ENCODE measurements at regions not wholly inside any gene's neighbourhood (a gene's known extent, or its start where the extent isn't known, plus 50 kb on each side); places are given as distances from the start of the nearest gene placed in this dataset.
A peak's percentile ranks its signal among the peaks of the same experiment; 100 is the strongest.
"Not testable (repeated sequence)": the region's sequence is repeated elsewhere in the genome, so short reads cannot be mapped to it uniquely, and the experiment has no call there.

- no peak for DNase-seq (ENCODE audit: low spot score)
Measured at GRCh38 chr18:34280000-34280399, 55.3 kb upstream of the NOL4 start.

- no peak for DNase-seq (ENCODE audit: low spot score)
Measured at GRCh38 chr18:34280653-34281052, 55.9 kb upstream of the NOL4 start.

- no peak for DNase-seq (ENCODE audit: low spot score)
Measured at GRCh38 chr18:34281290-34281689, 56.6 kb upstream of the NOL4 start.

- no peak for DNase-seq (ENCODE audit: low spot score)
Measured at GRCh38 chr18:34281722-34282121, 57.0 kb upstream of the NOL4 start.

- DNase-seq (ENCODE audit: low spot score), result no peak
Measured at GRCh38 chr18:34283506-34283905, 58.8 kb upstream of the NOL4 start.

GRCh38 chr18:34287825-34288224, 63.1 kb upstream of the NOL4 start:
- DNase-seq (ENCODE audit: low spot score), result no peak

GRCh38 chr18:34292594-34292993, 67.9 kb upstream of the NOL4 start:
- no peak for DNase-seq (ENCODE audit: low spot score)

GRCh38 chr18:34297287-34297686, 72.6 kb upstream of the NOL4 start:
- no peak for DNase-seq (ENCODE audit: low spot score)

GRCh38 chr18:34299828-34300227, 75.1 kb upstream of the NOL4 start:
- no peak for DNase-seq (ENCODE audit: low spot score)

- no peak for DNase-seq (ENCODE audit: low spot score)
Measured at GRCh38 chr18:34311468-34311867, 86.8 kb upstream of the NOL4 start.

- no peak for DNase-seq (ENCODE audit: low spot score)
Measured at GRCh38 chr18:34314847-34315246, 90.1 kb upstream of the NOL4 start.

GRCh38 chr18:34315591-34316352, 91.1 kb upstream of the NOL4 start:
- DNase-seq (ENCODE audit: low spot score), result no peak

- no peak for DNase-seq (ENCODE audit: low spot score)
Measured at GRCh38 chr18:34320267-34320666, 95.6 kb upstream of the NOL4 start.

GRCh38 chr18:34321066-34321465, 96.4 kb upstream of the NOL4 start:
- DNase-seq (ENCODE audit: low spot score), result no peak

GRCh38 chr18:34322365-34323289, 97.9 kb upstream of the NOL4 start:
- peak; percentile 53 for DNase-seq (ENCODE audit: low spot score)

GRCh38 chr18:34329840-34330239, 105.1 kb upstream of the NOL4 start:
- DNase-seq (ENCODE audit: low spot score), result no peak

- DNase-seq (ENCODE audit: low spot score), result no peak
Measured at GRCh38 chr18:34330308-34330707, 105.6 kb upstream of the NOL4 start.

GRCh38 chr18:34330907-34331306, 106.2 kb upstream of the NOL4 start:
- not testable (repeated sequence) for DNase-seq (ENCODE audit: low spot score)

- DNase-seq (ENCODE audit: low spot score), result not testable (repeated sequence)
Measured at GRCh38 chr18:34331343-34331742, 106.6 kb upstream of the NOL4 start.

GRCh38 chr18:34339155-34339554, 114.4 kb upstream of the NOL4 start:
- no peak for DNase-seq (ENCODE audit: low spot score)

GRCh38 chr18:34342960-34343359, 118.2 kb upstream of the NOL4 start:
- DNase-seq (ENCODE audit: low spot score), result no peak

GRCh38 chr18:34345738-34346137, 121.0 kb upstream of the NOL4 start:
- DNase-seq (ENCODE audit: low spot score), result no peak

GRCh38 chr18:34350778-34351177, 126.1 kb upstream of the NOL4 start:
- no peak for DNase-seq (ENCODE audit: low spot score)
